A549 (cell line): ENCODE measurements at regions not wholly inside any gene's neighbourhood (a gene's known extent, or its start where the extent isn't known, plus 50 kb on each side); places are given as distances from the start of the nearest gene placed in this dataset.

Experiments used
- ATAC-seq, 2 experiments: fragments of 200-7000 bp in 1 of 2; fragments of >200 bp in 1 of 2; cut with Nextera tagmentation in 1 of 2; cut with Tn5 transposase in 1 of 2; 3 replicates each; pipeline versions ENCODE4 v1.8.0 to v1.9.1; 2018 to 2020; ENCODE audit warnings: mild to moderate bottlenecking in 1 of 2, moderate library complexity in 1 of 2
- CTCF ChIA-PET: fragments of 300-600 bp; sonication (Branson Sonifier 250); formaldehyde crosslinking; extraction: SDS; loops from one replicate; lab custom pipeline; 2021; ENCODE audit warnings: antibody characterized with exemption, inconsistent platforms; lab: Yijun Ruan, JAX
- POLR2A ChIA-PET: fragments of 350-600 bp; formaldehyde crosslinking; extraction: SDS; loops from one replicate; lab custom pipeline; 2021; ENCODE audit warnings: antibody characterized with exemption, inconsistent platforms; lab: Yijun Ruan, JAX
- DNase-seq, 2 experiments: peaks; one replicate each; pipeline versions ENCODE4 v3.0.0 to v3.0.0-alpha.2; 2011 to 2016; ENCODE audit warnings: low read depth in 1 of 2, low spot score in 1 of 2
- FAIRE-seq: peaks from 2 replicates; lab custom pipeline; 2011; peaks lifted over from hg19 to GRCh38; lab: Jason Lieb, UNC
- H3K27ac ChIP-seq, 2 experiments: fragments of >200 bp; sonication (Bioruptor Twin); formaldehyde crosslinking; 3 replicates each; pipeline ENCODE4 v1.5.1; 2016 to 2017
- H3K4me1 ChIP-seq: fragments of >200 bp; sonication (Bioruptor Twin); formaldehyde crosslinking; 3 replicates; pipeline ENCODE4 v1.6.1; 2016
- H3K4me2 ChIP-seq: fragments of >200 bp; sonication (Bioruptor Twin); formaldehyde crosslinking; 3 replicates; pipeline ENCODE4 v1.6.1; 2016
- H3K4me3 ChIP-seq: fragments of >200 bp; sonication (Bioruptor Twin); formaldehyde crosslinking; 3 replicates; pipeline ENCODE4 v1.5.1; 2016
- H3K9me3 ChIP-seq: fragments of >200 bp; sonication (Bioruptor Twin); formaldehyde crosslinking; 3 replicates; pipeline ENCODE4 v1.6.1; 2016
- BCL3 ChIP-seq: fragments of >200 bp; sonication (Bioruptor Twin); formaldehyde crosslinking; IDR thresholded peaks from 3 replicates; pipeline ENCODE4 v1.6.1; 2016
- BHLHE40 ChIP-seq: IDR thresholded peaks from 2 replicates; pipeline ENCODE4 v1.6.1; 2012; ENCODE audit warnings: low read depth, low read length, inconsistent platforms
- CBX2 ChIP-seq: fragments of 200-600 bp; sonication (generic); IDR thresholded peaks from 2 replicates; pipeline ENCODE4 v1.6.1; 2016; ENCODE audit warnings: low read depth, mild to moderate bottlenecking, borderline replicate concordance
- CBX8 ChIP-seq: fragments of 200-600 bp; sonication (generic); IDR thresholded peaks from 2 replicates; pipeline ENCODE4 v1.6.1; 2016
- CEBPB ChIP-seq, 2 experiments: fragments of >200 bp in 1 of 2; sonication (Bioruptor Twin) in 1 of 2; formaldehyde crosslinking in 1 of 2; IDR thresholded peaks; 2 replicates each; pipeline ENCODE4 v1.6.1; 2012 to 2016
- CHD4 ChIP-seq: fragments of 200-600 bp; sonication (generic); IDR thresholded peaks from 2 replicates; pipeline ENCODE4 v1.6.1; 2016; ENCODE audit warnings: antibody characterized with exemption, mild to moderate bottlenecking, borderline replicate concordance
- EHF ChIP-seq: fragments of 250-450 bp; sonication (Bioruptor Pico); IDR thresholded peaks from 2 replicates; pipeline ENCODE4 v1.5.0; 2020; ENCODE audit warnings: mild to moderate bottlenecking
- ESRRA ChIP-seq: fragments of 150-350 bp; IDR thresholded peaks from 2 replicates; pipeline ENCODE4 v1.6.1; 2014; ENCODE audit warnings: mild to moderate bottlenecking, low read length, borderline replicate concordance
- HOXA7 ChIP-seq: fragments of 250-450 bp; sonication (Bioruptor Pico); IDR thresholded peaks from 2 replicates; pipeline ENCODE4 v1.5.0; 2020; ENCODE audit warnings: mild to moderate bottlenecking, moderate library complexity
- HOXB13 ChIP-seq: fragments of 250-450 bp; sonication (Bioruptor Pico); IDR thresholded peaks from 2 replicates; pipeline ENCODE4 v1.5.0; 2020; ENCODE audit warnings: low read depth, mild to moderate bottlenecking, moderate library complexity
- HOXB5 ChIP-seq: fragments of 250-450 bp; sonication (Bioruptor Pico); IDR thresholded peaks from 2 replicates; pipeline ENCODE4 v1.5.0; 2020; ENCODE audit warnings: mild to moderate bottlenecking, moderate library complexity
- KDM1A ChIP-seq: fragments of 200-600 bp; sonication (generic); IDR thresholded peaks from 2 replicates; pipeline ENCODE4 v1.6.1; 2016; ENCODE audit warnings: low read depth, mild to moderate bottlenecking
- KDM5A ChIP-seq: fragments of 200-600 bp; sonication (generic); IDR thresholded peaks from 2 replicates; pipeline ENCODE4 v1.6.1; 2016; ENCODE audit warnings: antibody characterized with exemption, mild to moderate bottlenecking
- MAX ChIP-seq: IDR thresholded peaks from 2 replicates; pipeline ENCODE4 v1.6.1; 2012
- MAZ ChIP-seq: fragments of 150-350 bp; IDR thresholded peaks from 2 replicates; pipeline ENCODE4 v1.6.1; 2014; ENCODE audit warnings: antibody characterized with exemption, low read depth, low read length, borderline replicate concordance
- MYC ChIP-seq: IDR thresholded peaks from 2 replicates; pipeline ENCODE4 v1.6.1; 2012; ENCODE audit warnings: mild to moderate bottlenecking, inconsistent platforms, low read length, improper control_type of control experiment, borderline replicate concordance
- NFE2L2 ChIP-seq: fragments of 150-350 bp; conservative IDR thresholded peaks from 2 replicates; pipeline ENCODE4 v1.6.1; 2014; ENCODE audit warnings: low read length
- POLR2A ChIP-seq: IDR thresholded peaks from 2 replicates; pipeline ENCODE4 v1.6.1; 2012; ENCODE audit warnings: mild to moderate bottlenecking, low read length
- POLR2AphosphoS2 ChIP-seq: conservative IDR thresholded peaks from 2 replicates; pipeline ENCODE4 v1.6.1; 2012; ENCODE audit warnings: low read length, improper control_type of control experiment, inconsistent platforms
- RCOR1 ChIP-seq: fragments of 150-350 bp; IDR thresholded peaks from 2 replicates; pipeline ENCODE4 v1.6.1; 2014; ENCODE audit warnings: antibody characterized with exemption, low read length, low read depth
- REST ChIP-seq: fragments of 200-600 bp; sonication (generic); IDR thresholded peaks from 2 replicates; pipeline ENCODE4 v1.6.1; 2016; ENCODE audit warnings: antibody characterized with exemption, mild to moderate bottlenecking, moderate library complexity
- RFX5 ChIP-seq: fragments of 450-650 bp; IDR thresholded peaks from 2 replicates; pipeline ENCODE4 v1.7.1; 2014; ENCODE audit warnings: antibody characterized with exemption, mild to moderate bottlenecking, moderate library complexity
- SREBF2 ChIP-seq: fragments of 450-650 bp; IDR thresholded peaks from 2 replicates; pipeline ENCODE4 v1.6.1; 2014; ENCODE audit warnings: mild to moderate bottlenecking, moderate library complexity
- TP53 ChIP-seq: fragments of 250-450 bp; sonication (Bioruptor Pico); IDR thresholded peaks from 2 replicates; pipeline ENCODE4 v1.5.0; 2021; ENCODE audit warnings: mild to moderate bottlenecking, moderate library complexity
- ZFP36 ChIP-seq: fragments of 450-650 bp; IDR thresholded peaks from 2 replicates; pipeline ENCODE4 v1.6.1; 2014; ENCODE audit warnings: borderline replicate concordance; ENCODE audit not compliant: partially characterized antibody
- ZNF302 ChIP-seq: fragments of 250-450 bp; sonication (Bioruptor Pico); IDR thresholded peaks from 2 replicates; pipeline ENCODE4 v1.9.0; 2021; ENCODE audit warnings: inconsistent platforms, mild to moderate bottlenecking, moderate library complexity
- ZSCAN20 ChIP-seq: fragments of 250-450 bp; sonication (Bioruptor Pico); IDR thresholded peaks from 2 replicates; pipeline ENCODE4 v1.8.0; 2022; ENCODE audit warnings: mild to moderate bottlenecking, moderate library complexity
- WGBS: methylation state at CpG from one replicate; pipeline ENCODE4 v1.1.6; 2017; ENCODE audit errors: missing lambda C conversion rate; 5-methylcytosine and 5-hydroxymethylcytosine counted together

GRCh38 chr2:181152701-181153100, 172.3 kb downstream of the UBE2E3 start:
- FAIRE-seq (no peak), DNase-seq (no peak)
- CTCF ChIA-PET, result no interaction called here

GRCh38 chr2:181153886-181154285, 173.5 kb downstream of the UBE2E3 start:
- H3K27ac ChIP-seq, result no peak overlapping the region
- FAIRE-seq, result no peak
- no peak for ATAC-seq
- no peaks in the 10 kb centered on the region for H3K4me1 ChIP-seq
- CTCF ChIA-PET, result no interaction called here
- POLR2A ChIA-PET, result no interaction called here
- WGBS, result 33% methylated on average over 1 of the region's 1 CpG
- peaks cover 4% of the 10 kb centered on the region; the same call in 2 of the 3 replicates for H3K9me3 ChIP-seq
- TF ChIP-seq EHF (CRISPR knock-in tag), result no peak
- no peak for TF ChIP-seq KDM5A
- TF ChIP-seq MAZ, result no peak
- no peak for TF ChIP-seq CBX2
- no peak for TF ChIP-seq POLR2A
- no peak for TF ChIP-seq BCL3
- no peak for TF ChIP-seq RCOR1
- no peak for TF ChIP-seq ZNF302 (CRISPR knock-in tag)
- no peak for TF ChIP-seq RFX5
- no peak for TF ChIP-seq CHD4
- no peak overlapping the region for H3K4me2 ChIP-seq
- DNase-seq, result no peak
- H3K4me3 ChIP-seq, result no peak overlapping the region

More at GRCh38 chr2:181152701-181153100, 172.3 kb downstream of the UBE2E3 start:
- ATAC-seq, result no peak
- H3K4me3 ChIP-seq, result no peak overlapping the region
- no peaks in the 10 kb centered on the region for H3K4me1 ChIP-seq
- TF ChIP-seq HOXB13 (CRISPR knock-in tag) (no peak), SREBF2 (no peak), BHLHE40 (no peak), NFE2L2 (no peak), CEBPB (IDR thresholded peaks at IDR 0.05) (no peak), TP53 (CRISPR knock-in tag) (no peak), HOXA7 (no peak), REST (no peak), CHD4 (no peak), MYC (no peak), ZSCAN20 (no peak), ESRRA (no peak), ZFP36 (no peak), KDM1A (no peak), CBX8 (no peak), MAX (no peak), POLR2AphosphoS2 (no peak), HOXB5 (no peak)
- TF ChIP-seq, all 56 proteins: peak for 0
- Histone ChIP-seq H3K27ac (no peak overlapping the region), H3K9me3 (peaks cover 4% of the 10 kb centered on the region; the same call in 2 of the 3 replicates), H3K4me2 (no peak overlapping the region)
- POLR2A ChIA-PET, result no interaction called here
- WGBS, result 48% methylated on average over 2 of the region's 2 CpGs
